ENCODE measurements at regions not wholly inside any gene's neighbourhood (a gene's known extent, or its start where the extent isn't known, plus 50 kb on each side); places are given as distances from the start of the nearest gene placed in this dataset.
"Not testable (repeated sequence)": the region's sequence is repeated elsewhere in the genome, so short reads cannot be mapped to it uniquely, and the experiment has no call there.

- H3K4me1 ChIP-seq (ENCODE audit: control insufficient read depth in 2 of 2, insufficient read depth in 2 of 2, low read length in 2 of 2); H3K36me3 ChIP-seq (ENCODE audit: control insufficient read depth in 2 of 2, insufficient read depth in 2 of 2, low read length in 2 of 2); H3K27ac ChIP-seq (ENCODE audit: low read depth in 2 of 2, low read length in 2 of 2); H3K9me3 ChIP-seq (ENCODE audit: control insufficient read depth in 2 of 2, low read length in 2 of 2); H3K4me3 ChIP-seq (ENCODE audit: low read length in 2 of 2); H3K9ac ChIP-seq (ENCODE audit: low read depth in 1 of 2, low read length in 2 of 2); H3K27me3 ChIP-seq (ENCODE audit: control insufficient read depth in 2 of 2, insufficient read depth in 2 of 2, low read length in 2 of 2): not testable (repeated sequence)
These were observed 101.0 kb upstream of the CHST9 start for GRCh38 chr18:27285973-27286562.

- Histone ChIP-seq H3K9me3 (ENCODE audit: control insufficient read depth in 2 of 2, low read length in 2 of 2) (no peaks in the 10 kb centered on the region), H3K27me3 (ENCODE audit: control insufficient read depth in 2 of 2, insufficient read depth in 2 of 2, low read length in 2 of 2) (no peaks in the 10 kb centered on the region), H3K36me3 (ENCODE audit: control insufficient read depth in 2 of 2, insufficient read depth in 2 of 2, low read length in 2 of 2) (no peaks in the 10 kb centered on the region), H3K9ac (ENCODE audit: low read depth in 1 of 2, low read length in 2 of 2) (no peak overlapping the region), H3K4me1 (ENCODE audit: control insufficient read depth in 2 of 2, insufficient read depth in 2 of 2, low read length in 2 of 2) (no peaks in the 10 kb centered on the region), H3K27ac (ENCODE audit: low read depth in 2 of 2, low read length in 2 of 2) (no peak overlapping the region), H3K4me3 (ENCODE audit: low read length in 2 of 2) (no peak overlapping the region)
These were observed 93.0 kb upstream of the CHST9 start for GRCh38 chr18:27278131-27278530.

GRCh38 chr18:27277554-27277953, 92.4 kb upstream of the CHST9 start:
- no peak overlapping the region for H3K4me3 ChIP-seq (ENCODE audit: low read length in 2 of 2)
- no peak overlapping the region for H3K27ac ChIP-seq (ENCODE audit: low read depth in 2 of 2, low read length in 2 of 2)
- H3K27me3 ChIP-seq (ENCODE audit: control insufficient read depth in 2 of 2, insufficient read depth in 2 of 2, low read length in 2 of 2), result no peaks in the 10 kb centered on the region
- H3K9me3 ChIP-seq (ENCODE audit: control insufficient read depth in 2 of 2, low read length in 2 of 2), result no peaks in the 10 kb centered on the region
- no peak overlapping the region for H3K9ac ChIP-seq (ENCODE audit: low read depth in 1 of 2, low read length in 2 of 2)
- no peaks in the 10 kb centered on the region for H3K36me3 ChIP-seq (ENCODE audit: control insufficient read depth in 2 of 2, insufficient read depth in 2 of 2, low read length in 2 of 2)
- H3K4me1 ChIP-seq (ENCODE audit: control insufficient read depth in 2 of 2, insufficient read depth in 2 of 2, low read length in 2 of 2), result no peaks in the 10 kb centered on the region

- Histone ChIP-seq H3K36me3 (ENCODE audit: control insufficient read depth in 2 of 2, insufficient read depth in 2 of 2, low read length in 2 of 2) (no peaks in the 10 kb centered on the region), H3K9ac (ENCODE audit: low read depth in 1 of 2, low read length in 2 of 2) (no peak overlapping the region), H3K27me3 (ENCODE audit: control insufficient read depth in 2 of 2, insufficient read depth in 2 of 2, low read length in 2 of 2) (no peaks in the 10 kb centered on the region), H3K4me1 (ENCODE audit: control insufficient read depth in 2 of 2, insufficient read depth in 2 of 2, low read length in 2 of 2) (no peaks in the 10 kb centered on the region), H3K9me3 (ENCODE audit: control insufficient read depth in 2 of 2, low read length in 2 of 2) (no peaks in the 10 kb centered on the region), H3K4me3 (ENCODE audit: low read length in 2 of 2) (no peak overlapping the region), H3K27ac (ENCODE audit: low read depth in 2 of 2, low read length in 2 of 2) (no peak overlapping the region)
These were observed 91.8 kb upstream of the CHST9 start for GRCh38 chr18:27276886-27277285.

- H3K9me3 ChIP-seq (ENCODE audit: control insufficient read depth in 2 of 2, low read length in 2 of 2), result no peaks in the 10 kb centered on the region
- no peaks in the 10 kb centered on the region for H3K27me3 ChIP-seq (ENCODE audit: control insufficient read depth in 2 of 2, insufficient read depth in 2 of 2, low read length in 2 of 2)
- H3K4me1 ChIP-seq (ENCODE audit: control insufficient read depth in 2 of 2, insufficient read depth in 2 of 2, low read length in 2 of 2), result no peaks in the 10 kb centered on the region
- H3K36me3 ChIP-seq (ENCODE audit: control insufficient read depth in 2 of 2, insufficient read depth in 2 of 2, low read length in 2 of 2), result no peaks in the 10 kb centered on the region
- H3K27ac ChIP-seq (ENCODE audit: low read depth in 2 of 2, low read length in 2 of 2), result no peak overlapping the region
- no peak overlapping the region for H3K4me3 ChIP-seq (ENCODE audit: low read length in 2 of 2)
- H3K9ac ChIP-seq (ENCODE audit: low read depth in 1 of 2, low read length in 2 of 2), result no peak overlapping the region
These were observed 91.4 kb upstream of the CHST9 start for GRCh38 chr18:27276479-27276878.

GRCh38 chr18:27274901-27275300, 89.8 kb upstream of the CHST9 start:
- Histone ChIP-seq H3K36me3 (ENCODE audit: control insufficient read depth in 2 of 2, insufficient read depth in 2 of 2, low read length in 2 of 2) (no peaks in the 10 kb centered on the region), H3K4me1 (ENCODE audit: control insufficient read depth in 2 of 2, insufficient read depth in 2 of 2, low read length in 2 of 2) (no peaks in the 10 kb centered on the region), H3K4me3 (ENCODE audit: low read length in 2 of 2) (no peak overlapping the region), H3K27me3 (ENCODE audit: control insufficient read depth in 2 of 2, insufficient read depth in 2 of 2, low read length in 2 of 2) (no peaks in the 10 kb centered on the region), H3K9me3 (ENCODE audit: control insufficient read depth in 2 of 2, low read length in 2 of 2) (no peaks in the 10 kb centered on the region), H3K9ac (ENCODE audit: low read depth in 1 of 2, low read length in 2 of 2) (no peak overlapping the region), H3K27ac (ENCODE audit: low read depth in 2 of 2, low read length in 2 of 2) (no peak overlapping the region)

GRCh38 chr18:27270508-27270907, 85.4 kb upstream of the CHST9 start:
- Histone ChIP-seq H3K27me3 (ENCODE audit: control insufficient read depth in 2 of 2, insufficient read depth in 2 of 2, low read length in 2 of 2) (no peaks in the 10 kb centered on the region), H3K4me1 (ENCODE audit: control insufficient read depth in 2 of 2, insufficient read depth in 2 of 2, low read length in 2 of 2) (no peaks in the 10 kb centered on the region), H3K9me3 (ENCODE audit: control insufficient read depth in 2 of 2, low read length in 2 of 2) (no peaks in the 10 kb centered on the region), H3K36me3 (ENCODE audit: control insufficient read depth in 2 of 2, insufficient read depth in 2 of 2, low read length in 2 of 2) (no peaks in the 10 kb centered on the region), H3K4me3 (ENCODE audit: low read length in 2 of 2) (no peak overlapping the region), H3K27ac (ENCODE audit: low read depth in 2 of 2, low read length in 2 of 2) (no peak overlapping the region), H3K9ac (ENCODE audit: low read depth in 1 of 2, low read length in 2 of 2) (no peak overlapping the region)

GRCh38 chr18:27263369-27263768, 78.3 kb upstream of the CHST9 start:
- Histone ChIP-seq H3K4me1 (ENCODE audit: control insufficient read depth in 2 of 2, insufficient read depth in 2 of 2, low read length in 2 of 2) (no peaks in the 10 kb centered on the region), H3K9me3 (ENCODE audit: control insufficient read depth in 2 of 2, low read length in 2 of 2) (no peaks in the 10 kb centered on the region), H3K4me3 (ENCODE audit: low read length in 2 of 2) (no peak overlapping the region), H3K36me3 (ENCODE audit: control insufficient read depth in 2 of 2, insufficient read depth in 2 of 2, low read length in 2 of 2) (no peaks in the 10 kb centered on the region), H3K27ac (ENCODE audit: low read depth in 2 of 2, low read length in 2 of 2) (no peak overlapping the region), H3K27me3 (ENCODE audit: control insufficient read depth in 2 of 2, insufficient read depth in 2 of 2, low read length in 2 of 2) (no peaks in the 10 kb centered on the region), H3K9ac (ENCODE audit: low read depth in 1 of 2, low read length in 2 of 2) (no peak overlapping the region)

GRCh38 chr18:27261769-27262549, 76.9 kb upstream of the CHST9 start:
- Histone ChIP-seq H3K4me3 (ENCODE audit: low read length in 2 of 2) (no peak overlapping the region), H3K27me3 (ENCODE audit: control insufficient read depth in 2 of 2, insufficient read depth in 2 of 2, low read length in 2 of 2) (no peaks in the 10 kb centered on the region)

GRCh38 chr18:27253571-27253970, 68.5 kb upstream of the CHST9 start:
- no peaks in the 10 kb centered on the region for H3K4me1 ChIP-seq (ENCODE audit: control insufficient read depth in 2 of 2, insufficient read depth in 2 of 2, low read length in 2 of 2)
- no peaks in the 10 kb centered on the region for H3K36me3 ChIP-seq (ENCODE audit: control insufficient read depth in 2 of 2, insufficient read depth in 2 of 2, low read length in 2 of 2)
- H3K27ac ChIP-seq (ENCODE audit: low read depth in 2 of 2, low read length in 2 of 2), result no peak overlapping the region
- H3K27me3 ChIP-seq (ENCODE audit: control insufficient read depth in 2 of 2, insufficient read depth in 2 of 2, low read length in 2 of 2), result no peaks in the 10 kb centered on the region
- no peaks in the 10 kb centered on the region for H3K9me3 ChIP-seq (ENCODE audit: control insufficient read depth in 2 of 2, low read length in 2 of 2)
- no peak overlapping the region for H3K4me3 ChIP-seq (ENCODE audit: low read length in 2 of 2)
- H3K9ac ChIP-seq (ENCODE audit: low read depth in 1 of 2, low read length in 2 of 2), result no peak overlapping the region

More at GRCh38 chr18:27261769-27262549, 76.9 kb upstream of the CHST9 start:
- no peaks in the 10 kb centered on the region for H3K36me3 ChIP-seq (ENCODE audit: control insufficient read depth in 2 of 2, insufficient read depth in 2 of 2, low read length in 2 of 2)
- no peak overlapping the region for H3K27ac ChIP-seq (ENCODE audit: low read depth in 2 of 2, low read length in 2 of 2)
- H3K4me1 ChIP-seq (ENCODE audit: control insufficient read depth in 2 of 2, insufficient read depth in 2 of 2, low read length in 2 of 2), result no peaks in the 10 kb centered on the region
- no peak overlapping the region for H3K9ac ChIP-seq (ENCODE audit: low read depth in 1 of 2, low read length in 2 of 2)
- no peaks in the 10 kb centered on the region for H3K9me3 ChIP-seq (ENCODE audit: control insufficient read depth in 2 of 2, low read length in 2 of 2)

Measured in mucosa of rectum (tissue), 2 donors.